Cardiac fibroblast (primary cell): ENCODE measurements at regions not wholly inside any gene's neighbourhood (a gene's known extent, or its start where the extent isn't known, plus 50 kb on each side); places are given as distances from the start of the nearest gene placed in this dataset.

Experiments
- DNase-seq, 2 donors: peaks; one replicate each; pipeline versions ENCODE4 v3.0.0 to v3.0.0-alpha.2; 2010; ENCODE audit warnings: low read depth in 2 of 2
- H3K4me3 ChIP-seq, 2 donors: replicated peaks in 1 of 2; 1 replicate in 1 of 2; 2 replicates in 1 of 2; pipeline ENCODE4 v1.5.1; 2011; ENCODE audit warnings: low read depth in 2 of 2, low read length in 2 of 2, mild to moderate bottlenecking in 2 of 2, moderate library complexity in 1 of 2
- TF ChIP-seq, protein P1 (sequence below): IDR thresholded peaks from one replicate; pipeline ENCODE4 v1.5.1; 2011; ENCODE audit warnings: low read depth, mild to moderate bottlenecking, low read length, inconsistent platforms

DNA sequence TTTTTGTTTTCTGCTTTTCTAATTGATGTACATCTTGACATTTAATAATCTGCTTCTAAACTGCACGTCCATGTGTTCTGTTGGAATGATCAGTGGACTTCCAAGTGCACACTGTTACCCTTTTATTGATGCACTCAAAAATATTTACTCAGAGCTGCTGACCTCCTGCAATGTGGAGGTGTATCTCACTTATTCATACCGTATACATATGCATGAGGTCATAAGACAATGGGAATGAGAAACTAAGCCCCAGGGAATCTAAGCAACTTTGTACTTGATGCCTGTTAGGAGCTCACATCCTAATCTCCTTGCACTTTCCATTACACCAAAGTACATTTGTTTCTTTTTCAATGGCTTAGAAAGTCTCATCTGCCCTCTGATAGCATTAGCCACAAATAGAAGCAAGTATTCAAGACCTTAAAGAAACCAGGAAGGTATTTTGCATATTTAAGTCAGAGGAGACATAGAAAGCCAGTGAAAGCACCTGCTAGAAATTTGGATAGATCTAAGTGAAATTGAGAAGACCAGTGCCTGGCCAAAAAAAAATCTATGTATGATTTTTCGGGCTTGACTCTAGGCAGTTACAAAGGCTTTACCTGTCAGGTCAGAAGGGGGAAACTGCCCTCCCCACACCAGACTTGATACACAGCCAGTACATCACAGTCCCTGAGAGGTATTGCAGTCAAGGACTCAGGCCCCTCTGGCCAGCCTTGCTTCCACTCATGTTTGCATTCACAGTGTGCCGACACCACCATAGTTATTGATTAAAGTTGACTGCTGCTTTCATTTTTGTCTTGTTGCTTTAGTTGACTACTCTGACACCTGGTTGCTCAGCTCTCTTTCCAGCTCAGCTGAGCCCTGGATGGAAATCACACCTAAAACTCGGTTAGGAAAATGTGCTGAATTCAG lies 391.7 kb upstream of the CYRIA start:
- no peak for DNase-seq
- TF ChIP-seq, protein P1, sequence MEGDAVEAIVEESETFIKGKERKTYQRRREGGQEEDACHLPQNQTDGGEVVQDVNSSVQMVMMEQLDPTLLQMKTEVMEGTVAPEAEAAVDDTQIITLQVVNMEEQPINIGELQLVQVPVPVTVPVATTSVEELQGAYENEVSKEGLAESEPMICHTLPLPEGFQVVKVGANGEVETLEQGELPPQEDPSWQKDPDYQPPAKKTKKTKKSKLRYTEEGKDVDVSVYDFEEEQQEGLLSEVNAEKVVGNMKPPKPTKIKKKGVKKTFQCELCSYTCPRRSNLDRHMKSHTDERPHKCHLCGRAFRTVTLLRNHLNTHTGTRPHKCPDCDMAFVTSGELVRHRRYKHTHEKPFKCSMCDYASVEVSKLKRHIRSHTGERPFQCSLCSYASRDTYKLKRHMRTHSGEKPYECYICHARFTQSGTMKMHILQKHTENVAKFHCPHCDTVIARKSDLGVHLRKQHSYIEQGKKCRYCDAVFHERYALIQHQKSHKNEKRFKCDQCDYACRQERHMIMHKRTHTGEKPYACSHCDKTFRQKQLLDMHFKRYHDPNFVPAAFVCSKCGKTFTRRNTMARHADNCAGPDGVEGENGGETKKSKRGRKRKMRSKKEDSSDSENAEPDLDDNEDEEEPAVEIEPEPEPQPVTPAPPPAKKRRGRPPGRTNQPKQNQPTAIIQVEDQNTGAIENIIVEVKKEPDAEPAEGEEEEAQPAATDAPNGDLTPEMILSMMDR, result no peak

GRCh38 chr2:17056236-17056635 lies 390.6 kb upstream of the CYRIA start:
- DNase-seq, result no peak
- H3K4me3 ChIP-seq, result no peak overlapping the region
- TF ChIP-seq, protein P1, result no peak

More for the DNA sequence above, 391.7 kb upstream of the CYRIA start:
- no peak overlapping the region for H3K4me3 ChIP-seq

GRCh38 chr2:17052001-17052400 lies 386.4 kb upstream of the CYRIA start:
- DNase-seq, result no peak
- H3K4me3 ChIP-seq, result no peak overlapping the region
- TF ChIP-seq, protein P1, result no peak

- DNase-seq, result no peak
- TF ChIP-seq, protein P1, result no peak
- no peak overlapping the region for H3K4me3 ChIP-seq
These were observed 385.9 kb upstream of the CYRIA start for GRCh38 chr2:17051538-17051937.

GRCh38 chr2:17043173-17043572 lies 377.5 kb upstream of the CYRIA start:
- TF ChIP-seq, protein P1, result no peak
- peak in 1 of 2 donors; percentile 69 for DNase-seq
- no peak overlapping the region for H3K4me3 ChIP-seq

DNA sequence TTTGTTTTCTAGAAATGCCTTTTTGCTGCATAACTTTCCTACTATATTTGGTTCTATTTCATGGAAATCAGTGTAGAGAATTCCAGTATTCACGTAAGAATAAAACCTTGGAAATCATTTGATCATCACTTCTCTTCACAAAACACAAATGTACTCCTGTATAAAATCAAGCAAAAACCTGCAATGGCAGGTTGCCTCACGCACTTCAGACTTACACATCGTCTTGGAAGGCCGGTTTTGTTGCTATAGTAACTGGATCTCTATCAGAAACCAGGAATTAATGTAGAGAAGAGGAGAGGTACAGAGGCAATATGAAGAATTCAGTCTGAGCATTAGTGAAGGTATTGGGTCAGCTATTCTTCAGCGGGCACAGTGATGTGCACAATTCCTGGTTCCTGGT lies 370.7 kb upstream of the CYRIA start:
- no peak for DNase-seq

More for the DNA sequence above, 370.7 kb upstream of the CYRIA start:
- TF ChIP-seq, protein P1, result no peak
- no peak overlapping the region for H3K4me3 ChIP-seq
